Stimulated activated CD4-positive, alpha-beta T cell treated with anti-CD3 and anti-CD28 coated beads, Interleukin-4, amount 100 ng/mL, for 1 hour (primary cell): ENCODE measurements at regions not wholly inside any gene's neighbourhood (a gene's known extent, or its start where the extent isn't known, plus 50 kb on each side); places are given as distances from the start of the nearest gene placed in this dataset.

Experiments used
- DNase-seq: peaks from one replicate; pipeline ENCODE4 v3.0.0-alpha.2; 2020

- DNase-seq = no peak
Observed at GRCh38 chr5:154588091-154588774, 110.2 kb upstream of the HAND1 start.

GRCh38 chr5:154587123-154588026 lies 109.3 kb upstream of the HAND1 start:
- DNase-seq = no peak

DNA sequence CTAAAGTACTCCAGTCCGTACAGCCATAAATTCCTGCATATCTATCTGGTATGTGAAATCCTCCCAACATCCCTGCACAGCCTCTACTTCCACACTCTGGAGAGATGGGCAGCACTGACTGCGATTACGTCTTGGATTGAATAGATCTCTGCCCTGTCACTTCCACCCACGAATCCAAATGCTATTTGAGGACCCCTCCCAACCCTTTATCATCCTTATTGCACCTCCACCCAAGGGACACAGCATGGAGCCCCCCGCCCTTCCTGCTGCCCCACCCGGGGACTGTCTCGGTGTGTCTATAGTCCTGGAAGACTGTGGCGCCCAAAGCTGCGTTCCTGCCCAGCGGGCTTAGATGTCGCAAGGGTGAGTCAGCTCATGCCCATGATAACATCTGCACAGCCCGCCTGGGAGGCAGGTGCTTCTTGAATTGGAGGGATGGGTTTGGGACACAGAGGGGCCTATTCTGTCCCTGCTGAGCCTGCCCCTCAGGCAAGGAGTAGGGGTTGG lies 105.7 kb upstream of the HAND1 start:
- no peak for DNase-seq

- no peak for DNase-seq
Observed at GRCh38 chr5:154580422-154580821, 102.4 kb upstream of the HAND1 start.

GRCh38 chr5:154577416-154577815 lies 99.4 kb upstream of the HAND1 start:
- DNase-seq = no peak

DNA sequence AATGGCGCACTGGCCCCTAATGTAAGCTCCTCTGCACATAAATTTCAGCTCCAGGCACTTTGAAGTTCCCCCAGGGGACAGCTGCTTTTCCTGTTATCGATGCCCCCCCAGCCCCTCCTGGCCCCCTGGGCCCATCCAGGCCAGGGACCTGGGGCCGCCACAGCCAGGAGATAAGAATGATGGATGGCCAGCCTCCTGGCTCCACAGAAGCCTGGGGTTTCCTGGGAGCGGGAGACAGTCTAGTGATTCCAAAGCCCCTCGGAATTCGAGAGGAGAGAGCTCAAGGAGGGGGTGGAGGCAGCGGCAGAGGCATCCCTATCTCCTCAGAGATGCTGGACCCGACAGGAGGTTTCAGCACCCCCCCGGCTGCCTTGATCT lies 98.4 kb upstream of the HAND1 start:
- DNase-seq = no peak

GRCh38 chr5:154575546-154576428 lies 97.8 kb upstream of the HAND1 start:
- DNase-seq = no peak

- DNase-seq = no peak
Observed at GRCh38 chr5:154573011-154573410, 95.0 kb upstream of the HAND1 start.

GRCh38 chr5:154571325-154572035 lies 93.5 kb upstream of the HAND1 start:
- DNase-seq = no peak

DNA sequence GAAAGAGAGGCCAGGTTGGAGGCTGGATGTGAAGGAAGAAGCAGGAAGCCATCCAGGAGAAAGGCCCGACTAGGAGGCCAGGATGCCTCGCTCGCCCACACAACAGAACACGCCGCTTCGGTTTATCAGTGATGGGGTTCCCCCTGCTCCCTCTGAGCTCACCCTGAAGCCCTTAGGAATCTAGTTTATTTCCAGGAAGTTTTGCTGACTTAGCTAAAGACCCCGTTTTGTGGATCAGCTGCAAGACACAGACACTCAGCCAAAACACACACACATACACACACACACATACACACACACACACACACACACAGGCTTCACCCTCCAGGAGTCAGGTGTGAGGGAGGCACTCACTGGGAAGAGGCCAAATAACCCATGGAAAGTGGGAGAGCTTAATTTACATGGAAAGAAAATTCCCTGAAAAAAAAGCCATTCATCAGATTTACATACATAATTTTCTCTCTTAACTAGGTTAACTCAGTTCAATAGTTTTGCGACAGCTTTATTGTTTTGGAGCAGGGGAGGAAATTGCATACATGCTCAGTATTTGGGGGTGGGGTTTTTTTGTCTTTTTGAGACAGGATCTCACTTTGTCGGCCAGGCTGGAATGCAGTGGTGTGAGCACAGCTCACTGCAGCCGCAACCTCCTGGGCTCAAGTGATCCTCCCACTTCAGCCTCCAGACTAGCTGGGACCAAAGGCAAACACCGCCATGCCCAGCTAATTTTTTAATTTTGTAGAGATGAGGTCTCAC lies 92.7 kb upstream of the HAND1 start:
- DNase-seq = no peak

DNA sequence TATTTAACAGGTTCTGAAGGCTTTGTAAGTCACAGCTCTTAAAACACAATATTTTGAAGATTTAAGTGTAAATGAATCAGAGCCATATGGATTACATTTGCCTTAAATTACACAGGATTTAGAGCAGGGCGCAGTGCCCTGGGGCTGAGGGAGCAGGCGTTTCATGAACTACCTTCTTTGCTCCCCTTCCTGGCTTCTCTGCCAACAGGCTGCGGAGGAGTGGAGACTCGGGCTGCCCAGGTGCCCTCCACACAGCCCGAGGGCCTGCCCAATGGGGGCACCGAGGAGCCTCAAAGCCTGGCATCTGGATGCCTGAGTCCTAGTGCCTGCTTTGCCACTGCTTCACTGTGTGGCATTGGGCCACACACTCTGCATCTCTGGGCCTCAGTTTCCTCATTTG lies 90.6 kb upstream of the HAND1 start:
- DNase-seq = no peak

- no peak for DNase-seq
Observed at GRCh38 chr5:154567155-154567554, 89.1 kb upstream of the HAND1 start.

- DNase-seq = no peak
Observed at GRCh38 chr5:154566146-154566680, 88.2 kb upstream of the HAND1 start.

DNA sequence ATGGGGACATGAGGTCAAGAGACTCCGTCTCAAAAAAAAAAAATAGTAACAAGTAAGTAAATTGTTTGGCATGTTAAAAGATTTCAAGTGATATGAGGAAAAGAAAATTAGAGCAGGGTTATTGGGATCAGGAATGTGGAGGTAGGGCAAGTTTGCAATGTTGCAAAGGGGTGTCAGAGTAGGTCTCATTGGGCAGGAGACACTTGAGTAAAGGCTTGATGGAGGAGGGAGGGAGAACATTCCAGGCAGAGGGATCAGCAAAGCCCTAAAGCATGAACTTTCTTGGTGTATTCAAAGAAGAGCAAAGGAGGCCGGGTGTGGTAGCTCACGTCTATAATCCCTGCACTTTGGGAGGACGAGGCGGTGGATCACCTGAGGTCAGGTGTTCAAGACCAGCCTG lies 87.1 kb upstream of the HAND1 start:
- DNase-seq = no peak

DNA sequence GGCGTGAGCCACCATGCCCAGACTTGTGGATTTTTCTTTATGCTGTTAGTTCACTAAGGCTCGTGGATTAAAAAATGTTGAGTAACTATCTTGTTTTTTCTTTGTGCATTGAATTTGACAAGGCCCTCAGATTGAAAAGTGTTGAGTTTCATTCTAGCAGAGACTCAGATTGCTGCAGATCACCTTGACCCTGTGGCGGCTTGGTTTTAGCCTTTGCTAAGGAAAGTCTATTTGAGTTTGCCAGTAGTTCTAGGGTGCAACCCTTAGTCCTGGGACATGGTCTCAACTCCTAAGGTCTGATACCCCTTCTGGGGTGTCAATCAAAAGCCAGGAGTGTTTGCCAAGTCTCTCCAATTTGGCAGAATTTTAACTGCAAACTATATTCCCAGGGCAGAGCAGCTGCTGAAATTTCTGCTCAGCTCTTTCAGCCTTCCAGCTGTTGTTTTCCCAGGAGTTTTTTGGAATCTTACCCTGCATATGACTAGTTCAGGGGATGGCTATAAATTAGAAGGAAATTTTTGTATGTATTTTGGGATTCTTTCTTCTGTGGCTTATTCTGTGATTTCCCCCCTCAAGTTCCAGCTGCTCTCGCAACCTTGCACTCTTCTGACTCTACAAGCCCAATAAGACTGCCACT lies 84.3 kb upstream of the HAND1 start:
- DNase-seq = no peak

DNA sequence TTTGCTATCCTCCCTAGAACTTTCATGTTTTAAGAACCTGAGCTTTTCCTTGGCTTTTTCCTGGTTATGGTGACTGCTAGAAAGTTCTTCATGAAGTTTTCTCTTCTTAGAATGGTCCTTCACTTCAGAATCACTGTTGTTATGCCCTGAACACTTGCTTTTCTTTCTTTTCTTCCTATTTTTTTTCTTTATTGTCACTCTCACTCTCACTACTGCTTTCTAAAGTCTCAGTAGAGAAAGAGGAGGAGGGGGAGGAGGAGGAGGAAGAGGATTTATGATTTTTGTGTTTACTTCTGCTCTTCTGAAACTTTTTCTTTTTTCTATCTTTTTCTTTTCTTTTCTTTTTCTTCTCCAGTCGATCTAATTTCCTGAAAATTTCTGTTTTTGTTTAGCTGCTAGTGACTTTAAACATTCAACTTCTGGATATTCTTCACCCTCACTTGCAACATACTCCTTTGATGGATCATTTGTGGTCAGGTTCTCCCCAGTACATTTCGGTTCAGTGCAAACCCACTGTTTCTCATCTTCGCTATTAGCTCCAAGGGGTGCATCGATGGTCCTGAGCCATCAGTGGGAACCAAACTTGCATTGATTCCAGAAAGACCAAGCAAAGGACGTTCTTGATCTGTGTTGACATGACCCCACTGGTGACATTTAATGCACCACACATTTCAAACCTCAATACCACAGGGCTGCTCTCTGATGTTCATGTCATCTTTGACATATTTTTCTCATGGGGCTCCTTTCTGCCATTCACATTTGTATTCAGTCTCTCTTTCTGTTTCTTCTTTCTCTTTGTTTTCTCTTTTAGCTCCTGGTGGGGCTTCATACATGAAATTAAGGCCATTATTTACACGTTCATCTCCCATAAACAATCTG lies 81.6 kb upstream of the HAND1 start:
- no peak for DNase-seq

GRCh38 chr5:154557548-154557947 lies 79.5 kb upstream of the HAND1 start:
- DNase-seq = no peak

GRCh38 chr5:154547551-154547950 lies 69.5 kb upstream of the HAND1 start:
- no peak for DNase-seq

GRCh38 chr5:154546719-154547118 lies 68.7 kb upstream of the HAND1 start:
- no peak for DNase-seq

GRCh38 chr5:154544646-154545045 lies 66.6 kb upstream of the HAND1 start:
- DNase-seq = no peak
